Prostate gland (tissue), 2 donors: ENCODE measurements at regions not wholly inside any gene's neighbourhood (a gene's known extent, or its start where the extent isn't known, plus 50 kb on each side); places are given as distances from the start of the nearest gene placed in this dataset.

ENCODE experiments used
- POLR2A ChIP-seq: fragments of 450-650 bp; IDR thresholded peaks from one replicate; pipeline ENCODE4 v1.6.1; 2016; ENCODE audit warnings: antibody characterized with exemption, mild to moderate bottlenecking
- TF ChIP-seq, protein P1 (sequence below), 4 experiments: fragments of 200-600 bp in 2 of 4; fragments of 450-650 bp in 2 of 4; sonication (generic) in 2 of 4; IDR thresholded peaks; 1 replicate in 3 of 4; 2 replicates in 1 of 4; pipeline ENCODE4 v1.5.1; 2016 to 2019; ENCODE audit warnings: antibody characterized with exemption in 4 of 4, mild to moderate bottlenecking in 2 of 4, moderate library complexity in 2 of 4

DNA sequence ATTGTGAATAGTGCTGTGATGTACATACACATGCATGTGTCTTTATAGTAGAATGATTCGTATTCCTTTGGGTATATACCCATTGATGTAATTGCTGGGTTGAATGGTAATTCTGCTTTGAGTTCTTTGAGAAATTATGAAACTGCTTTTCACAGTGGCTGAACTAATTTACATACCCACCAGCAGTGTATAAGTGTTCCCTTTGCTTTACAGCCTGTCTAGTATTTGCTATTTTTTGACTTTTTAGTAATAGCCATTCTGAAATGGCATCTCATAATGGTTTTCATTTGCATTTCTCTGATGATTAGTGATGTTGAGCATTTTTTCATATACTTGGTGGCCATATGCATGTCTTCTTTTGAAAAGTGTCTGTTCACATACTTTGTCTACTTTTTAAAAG lies 54.5 kb upstream of the FAM78B start:
- TF ChIP-seq POLR2A: no peak
- TF ChIP-seq, protein P1, sequence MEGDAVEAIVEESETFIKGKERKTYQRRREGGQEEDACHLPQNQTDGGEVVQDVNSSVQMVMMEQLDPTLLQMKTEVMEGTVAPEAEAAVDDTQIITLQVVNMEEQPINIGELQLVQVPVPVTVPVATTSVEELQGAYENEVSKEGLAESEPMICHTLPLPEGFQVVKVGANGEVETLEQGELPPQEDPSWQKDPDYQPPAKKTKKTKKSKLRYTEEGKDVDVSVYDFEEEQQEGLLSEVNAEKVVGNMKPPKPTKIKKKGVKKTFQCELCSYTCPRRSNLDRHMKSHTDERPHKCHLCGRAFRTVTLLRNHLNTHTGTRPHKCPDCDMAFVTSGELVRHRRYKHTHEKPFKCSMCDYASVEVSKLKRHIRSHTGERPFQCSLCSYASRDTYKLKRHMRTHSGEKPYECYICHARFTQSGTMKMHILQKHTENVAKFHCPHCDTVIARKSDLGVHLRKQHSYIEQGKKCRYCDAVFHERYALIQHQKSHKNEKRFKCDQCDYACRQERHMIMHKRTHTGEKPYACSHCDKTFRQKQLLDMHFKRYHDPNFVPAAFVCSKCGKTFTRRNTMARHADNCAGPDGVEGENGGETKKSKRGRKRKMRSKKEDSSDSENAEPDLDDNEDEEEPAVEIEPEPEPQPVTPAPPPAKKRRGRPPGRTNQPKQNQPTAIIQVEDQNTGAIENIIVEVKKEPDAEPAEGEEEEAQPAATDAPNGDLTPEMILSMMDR (IDR thresholded peaks at IDR 0.05): no peak
